GM13977 (cell line): ENCODE measurements at regions not wholly inside any gene's neighbourhood (a gene's known extent, or its start where the extent isn't known, plus 50 kb on each side); places are given as distances from the start of the nearest gene placed in this dataset.

Experiments
- DNase-seq: peaks from one replicate; pipeline ENCODE4 v3.0.0; 2012; ENCODE audit warnings: low spot score
- in situ Hi-C: fragments of 300-500 bp; cut with MboI; formaldehyde crosslinking; loops from one replicate; pipeline ENCODE4 v1.12.0; 2022; ENCODE audit warnings: low sequenced_read_pairs, low pct_unique_long_range_greater_than_20kb, mixed read lengths, inconsistent platforms; ENCODE audit not compliant: unreplicated experiment
- TF ChIP-seq, protein P1 (sequence below): IDR thresholded peaks from 2 replicates; pipeline ENCODE4 v1.5.1; 2012; ENCODE audit warnings: mild to moderate bottlenecking, control low read depth; ENCODE audit not compliant: insufficient read depth; ENCODE audit errors: extremely low read depth, missing control alignments

- in situ Hi-C loops, result no loop called here
- TF ChIP-seq, protein P1, sequence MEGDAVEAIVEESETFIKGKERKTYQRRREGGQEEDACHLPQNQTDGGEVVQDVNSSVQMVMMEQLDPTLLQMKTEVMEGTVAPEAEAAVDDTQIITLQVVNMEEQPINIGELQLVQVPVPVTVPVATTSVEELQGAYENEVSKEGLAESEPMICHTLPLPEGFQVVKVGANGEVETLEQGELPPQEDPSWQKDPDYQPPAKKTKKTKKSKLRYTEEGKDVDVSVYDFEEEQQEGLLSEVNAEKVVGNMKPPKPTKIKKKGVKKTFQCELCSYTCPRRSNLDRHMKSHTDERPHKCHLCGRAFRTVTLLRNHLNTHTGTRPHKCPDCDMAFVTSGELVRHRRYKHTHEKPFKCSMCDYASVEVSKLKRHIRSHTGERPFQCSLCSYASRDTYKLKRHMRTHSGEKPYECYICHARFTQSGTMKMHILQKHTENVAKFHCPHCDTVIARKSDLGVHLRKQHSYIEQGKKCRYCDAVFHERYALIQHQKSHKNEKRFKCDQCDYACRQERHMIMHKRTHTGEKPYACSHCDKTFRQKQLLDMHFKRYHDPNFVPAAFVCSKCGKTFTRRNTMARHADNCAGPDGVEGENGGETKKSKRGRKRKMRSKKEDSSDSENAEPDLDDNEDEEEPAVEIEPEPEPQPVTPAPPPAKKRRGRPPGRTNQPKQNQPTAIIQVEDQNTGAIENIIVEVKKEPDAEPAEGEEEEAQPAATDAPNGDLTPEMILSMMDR, result no peak
- DNase-seq, result no peak
Measured at GRCh38 chr9:89669361-89669842, 64.6 kb downstream of the GADD45G start.

- DNase-seq, result no peak
- in situ Hi-C loops, result no loop called here
- TF ChIP-seq, protein P1, result no peak
Measured at GRCh38 chr9:89670114-89670513, 65.3 kb downstream of the GADD45G start.

GRCh38 chr9:89670801-89671434, 66.1 kb downstream of the GADD45G start:
- DNase-seq, result no peak
- in situ Hi-C loops, result no loop called here
- TF ChIP-seq, protein P1, result no peak

- DNase-seq, result no peak
- in situ Hi-C loops, result no loop called here
- TF ChIP-seq, protein P1, result no peak
Measured at GRCh38 chr9:89674667-89675057, 69.8 kb downstream of the GADD45G start.

- DNase-seq, result no peak
- TF ChIP-seq, protein P1, result no peak
- in situ Hi-C loops, result no loop called here
Measured at GRCh38 chr9:89675058-89675742, 70.4 kb downstream of the GADD45G start.

GRCh38 chr9:89676281-89676680, 71.5 kb downstream of the GADD45G start:
- in situ Hi-C loops, result no loop called here
- TF ChIP-seq, protein P1, result no peak
- no peak for DNase-seq
